ENCODE measurements at regions not wholly inside any gene's neighbourhood (a gene's known extent, or its start where the extent isn't known, plus 50 kb on each side); places are given as distances from the start of the nearest gene placed in this dataset.

DNA sequence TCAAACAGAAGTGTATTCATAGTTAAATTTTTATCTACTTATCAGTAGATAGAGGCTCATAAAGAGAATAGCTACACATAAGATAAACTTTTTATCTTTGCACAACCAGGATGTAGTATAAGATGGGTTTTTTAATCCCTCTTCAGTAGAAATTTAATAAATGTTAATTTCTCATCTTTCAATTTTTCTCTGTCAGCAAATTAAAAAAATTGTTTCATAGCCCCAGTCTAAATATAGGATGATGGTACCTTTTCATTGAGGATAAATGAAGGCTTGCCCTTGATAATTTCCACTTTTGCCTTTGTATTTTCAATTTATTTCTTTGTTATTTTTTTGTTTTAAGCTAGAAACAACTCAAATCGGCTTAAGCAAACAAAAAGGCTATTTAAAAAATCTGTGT lies 251.2 kb upstream of the NOX3 start:
- no peak for DNase-seq

DNA sequence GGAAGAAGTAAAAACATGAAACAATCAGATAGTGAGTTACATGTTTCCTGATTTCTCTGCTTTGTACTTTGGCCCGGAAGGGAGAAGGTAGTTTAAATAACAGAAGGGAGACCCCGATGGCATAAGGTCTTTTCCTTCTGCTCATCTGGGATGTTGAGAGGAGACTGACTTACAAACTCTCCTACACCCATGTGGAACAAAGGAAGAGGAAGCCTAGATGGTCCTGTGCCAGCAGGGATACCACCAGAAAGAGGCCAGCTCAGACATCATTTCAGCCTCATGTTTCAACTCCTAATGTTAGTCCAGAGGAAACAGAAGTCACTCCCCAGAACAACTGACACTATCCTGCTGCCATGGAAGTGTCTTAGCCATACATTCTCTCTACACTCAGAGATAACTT lies 250.7 kb upstream of the NOX3 start:
- DNase-seq = no peak

DNA sequence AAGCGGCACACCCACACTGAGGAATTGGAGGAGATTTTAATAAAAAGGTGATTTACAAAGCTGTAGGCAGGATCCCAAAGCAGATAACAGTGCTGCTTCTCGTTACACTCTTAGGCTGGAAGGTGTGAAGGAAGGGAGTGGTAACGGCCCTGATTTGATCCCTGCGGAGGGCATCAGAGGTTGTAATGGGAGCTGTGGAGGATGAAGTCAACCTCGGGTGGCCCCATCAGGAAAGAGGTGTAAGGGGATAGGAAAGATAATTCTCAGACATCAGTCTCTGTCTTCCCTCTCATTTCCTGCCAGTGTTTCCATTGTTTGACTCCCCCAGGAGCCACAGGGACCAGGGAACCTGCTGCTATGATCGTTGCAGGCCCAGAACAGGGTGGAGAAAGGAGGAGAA lies 245.7 kb upstream of the NOX3 start:
- no peak for DNase-seq

DNA sequence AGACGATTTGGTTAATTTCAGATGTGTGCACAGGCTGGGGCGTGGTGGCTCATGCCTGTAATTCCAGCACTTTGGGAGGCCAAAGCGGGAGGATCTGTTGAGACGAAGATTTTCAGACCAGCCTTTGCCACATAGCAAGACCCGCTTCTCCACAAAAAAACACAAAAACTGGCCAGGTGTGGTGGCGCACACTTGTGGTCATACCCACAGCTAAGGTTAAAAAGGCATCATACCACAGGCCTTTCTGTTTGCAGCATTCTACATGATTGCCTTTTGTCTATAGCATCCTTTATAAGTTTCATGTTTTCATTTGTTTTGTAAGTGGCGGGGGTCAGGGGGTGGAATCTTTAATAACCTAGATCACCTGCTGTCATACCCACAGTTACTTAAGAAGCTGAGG lies 239.9 kb upstream of the NOX3 start:
- DNase-seq = no peak

DNA sequence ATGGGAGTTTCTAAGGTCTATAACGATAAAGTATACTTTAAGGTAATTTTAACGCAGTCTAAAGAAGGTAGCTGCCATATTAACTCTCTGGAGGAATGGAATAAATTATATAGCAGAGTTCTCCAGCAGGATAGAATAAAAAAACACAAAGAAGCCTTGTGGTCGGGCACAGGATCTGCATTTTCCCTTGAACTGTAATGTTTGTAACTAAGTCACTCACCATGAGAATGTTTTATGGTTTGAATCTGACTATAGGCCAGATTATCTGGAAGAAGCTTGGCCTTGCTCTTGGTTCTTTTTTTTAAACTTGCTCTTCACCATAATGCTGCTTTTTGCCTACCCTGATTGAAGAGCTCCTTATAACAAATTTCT lies 238.8 kb upstream of the NOX3 start:
- DNase-seq = no peak

DNA sequence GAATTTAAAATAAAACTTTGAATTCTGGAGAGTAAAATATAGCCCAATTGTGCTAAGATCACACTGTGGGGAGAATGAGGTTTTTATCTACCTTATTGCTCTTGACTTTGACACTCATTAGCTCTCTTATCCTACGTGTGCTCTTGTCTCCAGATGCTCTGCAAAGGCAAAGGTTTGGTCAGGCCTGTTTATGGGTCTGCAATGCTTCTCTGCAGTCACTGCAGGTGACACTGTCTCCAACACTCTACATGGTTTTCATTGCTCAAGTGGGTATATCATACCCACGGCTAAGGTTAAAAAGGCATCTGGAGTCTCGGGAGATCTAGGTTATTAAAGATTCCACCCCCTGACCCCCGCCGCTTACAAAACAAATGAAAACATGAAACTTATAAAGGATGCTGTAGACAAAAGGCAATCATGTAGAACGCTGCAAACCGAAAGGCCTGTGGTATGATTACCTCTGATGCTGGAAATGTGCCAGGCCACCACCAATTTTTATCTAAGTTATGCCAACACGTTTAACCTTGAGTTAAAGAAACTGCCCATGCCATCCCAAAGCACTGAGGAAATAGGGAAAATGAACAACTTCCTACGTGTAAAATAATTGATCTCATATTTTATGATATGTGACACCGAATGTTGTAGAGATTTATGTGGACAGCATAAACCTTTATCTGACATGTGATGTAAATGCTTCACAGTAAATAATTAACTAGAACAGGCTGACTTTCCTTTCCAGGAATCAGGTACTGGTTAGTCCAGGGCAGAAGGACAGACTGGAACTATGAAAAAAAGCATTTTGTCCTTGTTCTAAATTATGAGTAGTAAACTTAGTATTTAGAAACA lies 238.2 kb upstream of the NOX3 start:
- DNase-seq = no peak

DNA sequence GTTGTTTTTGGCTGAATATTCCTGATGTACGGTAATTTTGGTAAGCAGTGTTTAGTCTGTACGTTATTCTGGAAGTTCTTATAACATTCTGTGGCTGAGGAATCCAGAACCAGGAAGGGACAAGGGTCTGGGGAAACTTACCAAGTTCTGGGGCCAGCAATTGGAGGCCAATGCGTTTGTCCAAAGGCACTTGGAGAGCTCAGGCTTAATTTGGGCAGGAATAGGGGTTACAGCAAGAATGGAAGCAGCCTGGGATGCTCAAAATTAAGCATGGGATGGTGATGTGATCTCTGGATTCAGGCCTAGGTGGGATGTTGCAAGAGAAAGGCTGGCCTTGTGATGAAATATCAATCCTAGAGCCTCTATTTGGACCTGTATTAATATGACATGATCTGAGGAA lies 235.2 kb upstream of the NOX3 start:
- DNase-seq = no peak

DNA sequence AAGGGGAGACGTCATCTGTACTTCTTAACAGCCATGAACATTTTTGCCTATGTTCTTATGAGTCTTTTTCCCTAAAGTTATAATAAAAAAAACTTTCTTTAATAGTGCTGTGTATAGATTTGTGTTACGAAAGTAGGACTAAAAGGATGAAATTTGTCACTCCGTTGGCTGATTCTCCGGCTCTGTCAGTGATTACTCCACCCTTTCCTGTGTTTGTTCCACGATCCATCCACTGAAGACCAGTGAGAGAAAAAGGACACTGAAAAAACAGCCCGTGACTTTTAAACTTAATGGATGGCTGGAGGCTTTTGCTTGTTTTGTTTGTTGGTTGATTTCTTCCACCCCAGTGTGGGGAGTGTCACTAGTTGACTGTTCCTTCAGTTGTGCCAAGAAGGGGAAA lies 232.0 kb upstream of the NOX3 start:
- no peak for DNase-seq

DNA sequence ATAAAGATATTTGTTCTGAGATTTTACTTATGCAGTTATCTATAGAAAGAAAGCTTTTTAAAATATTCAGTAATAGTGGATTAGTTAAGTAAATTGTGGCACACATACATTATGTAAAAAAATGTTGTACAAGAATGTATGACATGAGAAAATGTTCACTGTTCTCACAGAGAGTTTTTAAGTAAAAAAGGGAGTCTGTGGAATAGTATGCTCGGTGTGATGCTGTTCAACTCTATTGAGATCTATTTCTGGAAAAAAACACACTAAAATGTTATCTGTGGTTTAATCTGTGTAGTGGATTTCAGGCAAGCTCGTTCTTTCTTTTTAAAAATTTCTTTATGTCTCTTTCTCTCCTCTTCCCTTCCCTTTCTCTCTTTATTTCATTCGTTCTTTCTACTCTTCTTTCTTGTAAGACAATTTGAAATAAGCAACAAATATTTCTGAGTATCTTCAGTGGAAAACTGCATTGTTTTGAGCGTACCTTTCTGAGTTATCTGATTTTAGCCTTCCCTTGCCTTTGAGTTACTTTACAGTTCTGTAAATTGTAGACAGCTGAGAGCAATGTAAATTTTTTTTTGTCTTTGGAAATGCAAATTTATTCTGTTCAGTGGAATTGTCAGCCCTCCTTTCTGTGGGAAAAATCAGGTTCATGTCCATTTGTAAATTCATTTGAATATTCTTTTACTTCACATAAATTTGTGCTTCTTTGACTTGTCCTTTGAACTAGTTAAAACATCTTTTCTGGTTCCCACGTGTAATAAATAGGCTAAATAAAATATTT lies 229.0 kb upstream of the NOX3 start:
- DNase-seq = no peak

DNA sequence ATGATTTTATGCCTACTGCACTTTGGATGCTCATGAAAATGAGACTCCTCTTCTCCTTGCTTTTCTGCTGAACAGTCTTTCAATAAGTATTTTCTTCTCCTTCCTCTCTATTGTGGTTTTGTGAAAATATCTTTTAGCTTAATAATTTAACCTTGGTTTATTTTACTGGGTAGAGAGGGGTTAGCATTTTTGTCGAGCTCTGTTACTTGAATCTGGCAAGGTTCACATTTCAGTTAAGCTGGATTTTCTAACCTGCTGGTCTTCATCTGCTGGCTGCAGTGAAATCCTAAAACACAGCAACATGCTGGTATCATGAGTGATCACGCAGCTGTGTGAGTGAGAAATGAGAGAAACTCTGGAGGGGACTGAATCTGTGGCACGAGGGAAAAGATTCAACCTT lies 222.7 kb upstream of the NOX3 start:
- DNase-seq = no peak

DNA sequence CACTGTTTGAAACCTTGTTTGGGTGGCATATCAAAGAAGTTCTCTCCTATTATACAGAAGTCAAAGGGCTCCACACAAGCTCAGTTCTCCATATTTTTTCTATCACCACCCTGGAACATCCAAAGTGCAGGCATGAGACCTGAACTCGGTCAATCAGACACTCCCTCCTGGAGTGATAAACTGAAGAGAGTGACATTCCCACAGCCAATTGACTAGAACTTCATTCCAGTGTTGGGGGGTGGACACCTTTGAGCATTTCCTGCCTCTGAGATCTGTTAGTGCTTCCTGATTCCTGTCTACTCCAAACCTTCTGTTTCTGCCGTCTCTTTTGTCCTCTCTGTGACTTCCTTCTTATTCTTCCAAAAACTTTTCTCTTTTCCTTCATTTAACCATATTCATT lies 220.7 kb upstream of the NOX3 start:
- DNase-seq = no peak

DNA sequence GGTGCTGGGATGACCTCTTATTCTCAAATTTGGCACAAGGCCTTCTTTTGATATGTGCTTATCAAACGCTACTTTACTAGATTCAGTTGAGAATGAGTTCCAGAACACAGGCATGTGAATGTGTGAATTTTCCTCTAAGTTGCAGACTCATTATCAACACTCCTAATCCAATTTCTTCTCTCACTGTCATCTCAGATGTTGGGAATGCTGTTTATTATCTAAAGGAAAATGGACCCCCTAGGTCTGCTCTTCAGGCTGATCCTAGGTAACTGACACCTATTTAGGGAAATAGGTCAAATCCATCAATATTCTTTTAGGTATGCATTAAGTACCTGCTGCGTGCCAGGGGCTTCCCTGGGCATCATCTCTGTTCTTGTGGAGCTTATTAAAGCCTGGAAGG lies 215.0 kb upstream of the NOX3 start:
- no peak for DNase-seq

DNA sequence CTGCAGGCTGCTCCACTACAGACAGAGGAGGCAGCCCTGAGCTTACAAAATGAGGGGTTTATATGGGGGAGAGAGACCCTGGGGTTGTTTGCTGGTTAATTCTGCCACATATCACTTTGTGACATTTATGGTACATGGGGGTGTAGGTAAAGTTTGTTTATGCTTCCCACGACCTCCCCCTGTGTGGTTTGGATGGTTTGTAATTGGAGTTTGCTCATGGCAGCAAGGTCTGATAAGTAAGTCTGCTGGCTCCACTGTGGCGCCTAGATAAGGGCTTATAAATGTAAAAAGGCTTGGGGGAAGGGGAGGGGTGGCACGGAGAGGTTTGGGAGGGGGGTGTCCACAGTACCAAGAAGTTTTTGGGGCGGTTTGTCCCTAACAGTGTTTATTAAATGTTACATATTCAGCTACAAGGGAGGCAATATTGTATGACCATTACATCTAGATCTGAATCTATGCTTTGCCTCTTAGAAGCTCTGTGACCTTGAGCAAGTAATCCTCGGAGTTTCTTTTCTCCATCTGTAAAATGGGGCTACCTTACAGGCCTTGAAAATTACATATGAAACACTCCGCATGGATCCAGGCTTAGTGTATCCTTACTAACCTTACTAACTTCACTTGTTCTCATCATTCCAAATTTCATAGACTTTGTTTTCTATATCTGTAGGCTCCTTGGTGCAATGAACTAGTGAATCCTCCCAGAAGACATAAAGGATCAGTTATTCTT lies 204.8 kb upstream of the NOX3 start:
- DNase-seq = no peak

DNA sequence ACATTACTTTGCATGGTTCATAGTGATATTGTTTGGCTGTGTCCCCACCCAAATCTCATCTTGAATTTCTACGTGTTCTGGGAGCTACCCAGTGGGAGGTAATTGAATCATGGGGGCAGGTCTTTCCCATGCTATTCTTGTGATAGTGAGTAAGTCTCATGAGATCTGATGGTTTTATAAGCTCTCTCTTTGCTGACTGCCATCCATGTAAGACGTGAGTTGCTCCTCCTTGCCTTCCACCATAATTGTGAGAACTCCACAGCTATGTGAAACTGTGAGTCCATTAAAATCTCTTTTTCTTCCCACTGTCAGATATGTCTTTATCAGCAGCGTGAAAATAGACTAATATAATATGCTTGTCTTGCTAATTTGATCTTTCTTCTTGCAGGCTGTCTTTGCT lies 200.4 kb upstream of the NOX3 start:
- no peak for DNase-seq

DNA sequence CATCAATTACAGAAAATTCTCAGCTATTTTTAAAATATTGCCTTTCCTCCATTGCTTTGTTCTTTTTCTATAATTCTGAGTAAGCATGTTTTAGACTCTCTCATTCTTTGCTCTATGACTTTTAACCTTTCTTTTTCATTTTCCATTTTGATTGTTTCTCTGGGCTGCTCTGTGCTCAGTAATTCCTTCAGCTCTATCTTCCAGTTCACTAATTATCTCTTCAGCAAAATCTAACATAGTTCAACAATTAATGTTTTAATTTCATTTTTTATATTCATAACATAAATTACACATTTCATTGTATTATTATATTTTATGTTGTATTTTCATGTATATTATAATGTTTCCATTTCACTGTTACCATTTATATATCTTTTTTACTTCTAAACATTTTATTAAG lies 198.8 kb upstream of the NOX3 start:
- DNase-seq = no peak

DNA sequence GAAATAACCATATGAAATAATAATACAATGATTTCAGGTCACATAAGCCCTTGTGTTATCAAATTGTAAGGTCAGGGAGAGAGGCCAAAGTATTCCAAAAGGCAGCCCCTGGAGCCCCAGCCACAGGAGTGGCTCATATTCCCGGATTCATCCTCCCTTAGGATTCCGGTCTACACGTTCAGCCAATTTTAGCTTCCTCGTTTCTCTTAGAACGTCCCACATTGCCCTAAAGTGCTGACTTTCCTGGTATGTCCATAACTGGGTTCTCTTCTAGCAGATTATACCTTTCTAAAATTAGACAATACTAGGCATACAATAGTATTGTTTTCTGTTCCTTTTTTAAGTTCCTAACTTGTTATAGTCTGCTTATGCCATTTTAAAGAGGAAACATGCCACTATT lies 192.7 kb upstream of the NOX3 start:
- no peak for DNase-seq

DNA sequence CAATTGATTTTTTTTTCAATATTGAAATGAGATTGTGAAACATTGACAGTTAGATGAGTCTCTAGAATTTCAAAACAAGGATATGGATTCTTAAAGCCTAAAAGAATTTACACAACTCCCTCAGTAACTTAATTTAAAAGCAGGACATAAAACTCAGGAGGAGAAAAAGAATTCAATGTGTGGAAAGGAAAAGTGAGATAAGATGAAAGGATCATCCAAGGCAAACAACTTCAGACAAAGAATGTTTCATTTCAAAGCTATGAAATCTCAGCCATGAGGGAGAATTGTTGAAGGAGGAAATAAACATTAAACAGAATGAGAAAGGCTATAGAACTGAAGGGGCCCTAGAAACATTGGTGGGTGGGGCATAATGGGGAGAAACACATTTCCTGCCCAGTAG lies 191.7 kb upstream of the NOX3 start:
- no peak for DNase-seq

DNA sequence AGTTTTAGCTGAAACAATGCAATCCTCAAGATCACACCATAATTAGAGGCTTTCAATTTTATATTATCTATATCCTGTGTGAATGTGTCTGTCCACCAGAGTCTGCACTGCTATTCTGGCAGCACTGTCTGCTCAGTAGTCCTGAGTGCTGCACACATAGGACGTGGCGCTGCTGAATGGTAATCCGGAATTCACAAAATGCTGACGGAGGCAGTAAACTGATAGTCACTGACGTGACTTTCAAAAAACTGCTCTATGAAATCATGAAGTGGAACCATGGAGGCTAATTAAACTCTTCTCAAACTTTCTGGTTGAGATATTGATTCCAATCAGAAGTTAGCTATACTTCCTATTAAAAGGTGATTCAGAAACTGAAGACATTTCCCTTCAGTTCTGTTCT lies 190.8 kb upstream of the NOX3 start:
- no peak for DNase-seq

DNA sequence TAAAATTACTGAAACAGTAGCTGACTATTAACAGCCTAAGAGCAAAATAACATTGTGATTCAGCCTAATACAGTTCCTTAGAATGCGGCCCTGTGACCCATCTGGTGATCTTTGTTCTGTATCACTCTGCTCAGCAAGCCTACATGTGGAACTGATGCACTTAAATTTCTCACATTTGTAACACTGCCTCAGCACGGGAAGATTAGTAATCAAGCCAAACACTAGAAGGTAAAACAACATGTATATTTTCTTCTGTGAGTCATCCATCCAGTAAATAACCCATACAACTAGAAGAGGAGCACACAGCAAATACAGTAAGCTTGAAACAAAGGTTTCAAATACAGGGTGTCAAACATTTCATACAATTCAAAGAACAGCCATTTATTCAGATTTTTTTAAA lies 189.7 kb upstream of the NOX3 start:
- no peak for DNase-seq

DNA sequence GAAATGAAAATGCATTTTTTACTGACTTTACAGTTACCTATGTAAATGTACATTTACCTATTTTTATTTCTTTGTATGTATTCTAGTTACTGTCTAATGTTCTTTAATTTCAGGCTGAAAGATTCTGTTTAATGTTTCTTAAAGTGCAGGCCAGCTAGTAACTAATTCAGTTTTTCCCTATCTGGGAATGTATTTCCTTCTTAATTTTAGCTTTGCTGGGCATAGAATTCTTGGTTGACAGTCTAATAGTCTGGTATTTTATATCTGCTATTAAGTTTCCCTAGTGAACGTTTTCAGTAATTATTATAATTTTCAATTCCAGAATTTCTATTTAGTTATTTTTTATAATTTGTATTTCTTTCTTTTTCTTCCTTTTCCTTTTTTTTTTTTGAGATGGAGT lies 186.0 kb upstream of the NOX3 start:
- no peak for DNase-seq

DNA sequence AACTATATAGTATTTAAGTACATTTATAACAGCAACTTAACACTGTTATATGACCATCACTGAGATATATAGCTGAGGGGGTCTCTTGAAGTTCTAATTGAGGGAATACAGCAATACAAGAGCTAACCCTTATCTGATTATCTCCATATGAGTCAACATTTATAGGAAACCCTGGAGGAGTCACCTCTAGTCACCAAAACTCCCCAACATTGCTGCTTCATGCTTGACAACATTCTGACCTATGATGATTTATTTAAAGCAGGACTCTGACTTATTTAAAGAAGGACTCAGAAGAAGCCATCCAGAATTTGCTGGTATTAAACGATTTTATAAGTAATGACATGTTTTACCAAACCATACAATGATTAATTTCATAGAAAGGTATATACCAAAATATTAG lies 182.6 kb upstream of the NOX3 start:
- DNase-seq = no peak

DNA sequence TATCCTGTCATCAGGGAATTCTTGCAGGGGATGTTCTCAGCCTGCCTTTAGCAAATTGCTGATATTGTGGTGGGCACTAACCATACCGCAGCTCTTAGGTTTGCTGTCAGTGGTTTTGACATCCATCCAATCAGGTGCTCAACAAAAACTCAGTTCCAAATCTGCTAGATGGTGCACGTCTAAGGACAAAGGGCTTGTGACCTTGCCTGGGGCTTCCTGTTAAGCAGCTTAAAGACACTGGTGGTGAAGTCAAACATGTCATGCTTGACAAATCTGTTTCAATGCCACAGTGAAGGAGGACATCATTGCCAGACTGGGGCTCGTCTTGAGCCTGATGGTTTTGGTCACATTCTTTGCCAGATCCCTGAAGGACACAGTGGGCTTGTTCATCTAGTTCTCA lies 179.8 kb upstream of the NOX3 start:
- no peak for DNase-seq

DNA sequence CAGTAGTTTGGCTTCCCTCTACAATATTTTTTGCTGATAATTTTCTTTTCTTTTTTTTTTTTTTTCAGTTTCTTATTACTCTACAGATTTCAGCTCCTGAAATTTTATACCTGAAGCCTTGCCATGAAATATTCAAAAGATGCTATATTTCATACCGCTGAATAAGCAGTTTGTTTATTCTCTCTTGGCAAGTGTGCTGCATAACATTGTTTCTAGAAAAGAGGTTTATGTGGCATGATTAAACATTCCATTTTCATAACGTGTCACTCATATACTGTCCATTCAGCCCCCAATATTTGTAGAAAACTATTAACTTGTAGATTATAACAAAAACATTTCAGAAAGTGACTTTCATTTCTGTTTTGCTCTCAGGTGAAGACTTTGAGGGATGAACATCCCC lies 174.4 kb upstream of the NOX3 start:
- no peak for DNase-seq

DNA sequence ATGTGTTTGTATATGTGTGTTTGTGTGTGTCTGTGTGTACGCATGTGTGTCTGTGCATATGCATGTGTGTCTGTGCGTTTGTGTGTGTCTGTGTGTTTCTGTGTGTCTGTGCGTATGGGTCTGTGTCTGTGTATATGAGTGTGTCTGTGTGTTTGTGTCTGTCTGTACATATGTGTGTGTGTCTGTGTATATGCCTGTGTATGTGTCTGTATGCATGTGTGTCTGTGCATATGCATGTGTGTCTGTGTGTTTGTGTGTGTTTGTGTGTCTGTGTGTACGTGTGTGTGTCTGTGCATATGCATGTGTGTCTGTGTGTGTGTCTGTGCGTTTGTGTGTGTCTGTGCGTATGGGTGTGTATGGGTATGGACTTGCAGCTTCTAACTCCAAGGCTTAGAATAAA lies 174.0 kb upstream of the NOX3 start:
- DNase-seq = no peak
